Heart left ventricle (tissue), 16 donors: ENCODE measurements at regions not wholly inside any gene's neighbourhood (a gene's known extent, or its start where the extent isn't known, plus 50 kb on each side); places are given as distances from the start of the nearest gene placed in this dataset.

ENCODE experiments used
- ATAC-seq, 4 donors: fragments of 200-7000 bp; cut with Tn5 transposase; one replicate each; pipeline ENCODE4 v1.9.1; 2020 to 2022; ENCODE audit warnings: moderate library complexity in 4 of 4, mild to moderate bottlenecking in 3 of 4, moderate number of reproducible peaks in 1 of 4
- DNase-seq, 5 donors: peaks; one replicate each; pipeline ENCODE4 v3.0.0-alpha.2; 2020
- H3K27ac ChIP-seq, 12 donors: fragments of 200-600 bp; sonication (generic) in 4 of 12; one replicate each; pipeline versions ENCODE4 v1.5.0 to v1.8.0; 2016 to 2022; ENCODE audit warnings: mild to moderate bottlenecking in 2 of 12
- H3K27me3 ChIP-seq, 9 donors: fragments of 200-600 bp; sonication (generic) in 2 of 9; one replicate each; pipeline versions ENCODE4 v1.5.1 to v1.8.0; 2016 to 2022; ENCODE audit warnings: mild to moderate bottlenecking in 3 of 9
- H3K36me3 ChIP-seq, 9 donors: fragments of 200-600 bp; sonication (generic) in 2 of 9; one replicate each; pipeline versions ENCODE4 v1.5.0 to v1.8.0; 2018 to 2022; ENCODE audit warnings: mild to moderate bottlenecking in 2 of 9
- H3K4me1 ChIP-seq, 12 donors: fragments of 200-600 bp; sonication (generic) in 4 of 12; one replicate each; pipeline versions ENCODE4 v1.5.0 to v1.8.0; 2016 to 2022; ENCODE audit warnings: mild to moderate bottlenecking in 3 of 12
- H3K4me3 ChIP-seq, 12 donors: fragments of 200-600 bp; sonication (generic) in 4 of 12; one replicate each; pipeline versions ENCODE4 v1.5.0 to v1.8.0; 2017 to 2022; ENCODE audit warnings: mild to moderate bottlenecking in 9 of 12, moderate library complexity in 4 of 12
- H3K9me3 ChIP-seq, 12 donors: fragments of 200-600 bp; sonication (generic) in 4 of 12; one replicate each; pipeline versions ENCODE4 v1.5.0 to v1.8.0; 2016 to 2022; ENCODE audit warnings: mild to moderate bottlenecking in 1 of 12
- POLR2A ChIP-seq, 2 donors: fragments of 450-650 bp; IDR thresholded peaks; one replicate each; pipeline ENCODE4 v1.6.1; 2017; ENCODE audit warnings: antibody characterized with exemption in 2 of 2, mild to moderate bottlenecking in 2 of 2, moderate library complexity in 2 of 2
- WGBS, 4 donors: extraction: QIAGEN DNeasy Blood & Tissue Kit in 2 of 4; methylation state at CpG; one replicate each; pipeline versions ENCODE4 v1.1.5 to v1.1.7; 2013 to 2018; 5-methylcytosine and 5-hydroxymethylcytosine counted together
- intact Hi-C, 10 donors: fragments of 100-400 bp; cut with DNase I; formaldehyde crosslinking; loops; one replicate each; pipeline versions ENCODE4 v1.11.1 to v1.14.2; 2022
- TF ChIP-seq, protein P1 (sequence below), 12 donors: fragments of 200-600 bp; sonication (generic) in 4 of 12; IDR thresholded peaks; one replicate each; pipeline versions ENCODE4 v1.5.0 to v1.8.0; 2018 to 2022; ENCODE audit warnings: antibody characterized with exemption in 12 of 12, mild to moderate bottlenecking in 5 of 12
- donor health status: ischemic (EF 13 %, LVEDD 7.1; RV severe dilation, severe dysfunction).
- donor health status: healthy with polysubstance abuse.
- donor health status: DM: no; HTN: yes; CAD: no.
- donor health status: DM: no; HTN: no; CAD: no.
- donor health status: ischemic (EF 25% LVEDD 6.9; RV normal size, moderate dysfunction).
- donor health status: ischemic (EF 25% LVEDD 5.7; RV mildly dilated, moderate dysfunction).
- donor health status: healthy.
- donor health status: DM: yes; HTN: yes; CAD: no.
- donor health status: ischemic (EF 35%, LVEDD 5.7; RV mildly dilated, moderate dysfunction).
- donor health status: nonischemic (EF 11% LVEDD 7.7; RV severe dilation, severe dysfunction).
- donor health status: DM: yes; HTN: yes; CAD: no.
- donor health status: PGD.
- donor health status: ischemic (EF 29% LVEDD 5.4; RV normal size, mild dysfunction).
- donor health status: nonischemic (EF 23%, LVEDD 6.1; RV moderate dilation, normal function).

DNA sequence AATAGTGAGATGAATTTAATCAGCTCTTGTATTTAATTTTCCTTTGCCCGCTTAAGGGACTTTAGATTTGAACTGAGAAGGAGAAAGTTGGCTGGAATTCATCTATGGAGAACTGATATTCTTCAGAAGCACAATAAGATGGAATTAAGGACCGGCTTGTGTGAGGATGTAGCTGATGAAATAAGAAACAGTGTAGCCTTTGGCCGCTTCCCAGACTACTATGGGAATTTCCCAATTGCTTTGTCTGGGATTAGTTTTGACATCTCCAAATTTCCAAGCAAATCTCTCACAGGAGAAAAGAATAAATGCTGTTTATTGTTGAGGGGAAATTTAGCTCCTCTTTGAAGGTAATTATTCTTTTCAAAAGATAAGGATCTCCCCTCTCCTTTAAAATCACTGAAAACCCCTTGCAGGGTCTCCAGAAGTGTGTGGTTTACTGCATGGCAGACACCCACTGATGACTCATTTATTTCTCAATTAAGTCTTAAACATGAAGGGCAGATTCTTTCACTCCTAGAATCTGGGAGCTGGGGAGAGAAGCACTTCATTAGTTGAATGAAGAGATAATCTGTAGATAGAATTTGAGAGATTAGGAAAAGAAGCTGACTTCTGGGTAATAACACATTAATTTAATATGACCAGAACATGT lies 606.5 kb upstream of the ADAMTS16 start:
- 65 to 78% (median 70%) methylated on average over 3 of the region's 3 CpGs for WGBS, 4 donors
- ATAC-seq = no peak
- no peaks in the 10 kb centered on the region for H3K4me1 ChIP-seq
- H3K9me3 ChIP-seq = no peaks in the 10 kb centered on the region
- TF ChIP-seq, protein P1, sequence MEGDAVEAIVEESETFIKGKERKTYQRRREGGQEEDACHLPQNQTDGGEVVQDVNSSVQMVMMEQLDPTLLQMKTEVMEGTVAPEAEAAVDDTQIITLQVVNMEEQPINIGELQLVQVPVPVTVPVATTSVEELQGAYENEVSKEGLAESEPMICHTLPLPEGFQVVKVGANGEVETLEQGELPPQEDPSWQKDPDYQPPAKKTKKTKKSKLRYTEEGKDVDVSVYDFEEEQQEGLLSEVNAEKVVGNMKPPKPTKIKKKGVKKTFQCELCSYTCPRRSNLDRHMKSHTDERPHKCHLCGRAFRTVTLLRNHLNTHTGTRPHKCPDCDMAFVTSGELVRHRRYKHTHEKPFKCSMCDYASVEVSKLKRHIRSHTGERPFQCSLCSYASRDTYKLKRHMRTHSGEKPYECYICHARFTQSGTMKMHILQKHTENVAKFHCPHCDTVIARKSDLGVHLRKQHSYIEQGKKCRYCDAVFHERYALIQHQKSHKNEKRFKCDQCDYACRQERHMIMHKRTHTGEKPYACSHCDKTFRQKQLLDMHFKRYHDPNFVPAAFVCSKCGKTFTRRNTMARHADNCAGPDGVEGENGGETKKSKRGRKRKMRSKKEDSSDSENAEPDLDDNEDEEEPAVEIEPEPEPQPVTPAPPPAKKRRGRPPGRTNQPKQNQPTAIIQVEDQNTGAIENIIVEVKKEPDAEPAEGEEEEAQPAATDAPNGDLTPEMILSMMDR (IDR thresholded peaks at IDR 0.05) = no peak
- no peak for TF ChIP-seq POLR2A (IDR thresholded peaks at IDR 0.05)
- H3K27me3 ChIP-seq = peaks cover 0 to 10% (median 0%) of the 10 kb centered on the region in 9 donors
- H3K36me3 ChIP-seq = no peaks in the 10 kb centered on the region
- H3K27ac ChIP-seq = no peak overlapping the region
- intact Hi-C loops = no loop called here
- DNase-seq = no peak
- no peak overlapping the region for H3K4me3 ChIP-seq

DNA sequence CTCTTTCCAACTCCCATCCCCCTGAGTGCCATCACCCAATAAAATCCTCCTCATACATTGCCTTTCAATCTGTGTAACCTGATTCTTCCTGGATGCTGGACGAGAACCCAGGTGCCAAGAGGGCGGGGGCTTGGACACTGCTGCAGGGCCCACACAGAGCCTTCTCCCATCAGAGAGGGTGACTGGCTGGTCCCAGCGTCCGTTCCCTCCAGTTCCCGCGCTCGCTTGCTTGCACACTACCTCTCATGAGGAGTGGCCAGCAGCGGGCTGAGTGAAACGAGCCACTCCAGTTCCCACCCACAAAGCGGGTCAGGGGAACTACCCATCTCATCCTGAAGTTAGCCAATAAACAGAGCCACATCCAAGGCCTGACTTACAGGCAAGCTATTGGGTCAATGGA lies 602.6 kb upstream of the ADAMTS16 start:
- H3K4me1 ChIP-seq = no peaks in the 10 kb centered on the region
- DNase-seq = no peak
- no peaks in the 10 kb centered on the region for H3K36me3 ChIP-seq
- H3K27me3 ChIP-seq = no peaks in the 10 kb centered on the region
- 84 to 100% (median 90%) methylated on average over 7 to 10 of the region's 10 CpGs for WGBS, 4 donors
- H3K9me3 ChIP-seq = no peaks in the 10 kb centered on the region
- intact Hi-C loops = no loop called here
- no peak for ATAC-seq
- H3K4me3 ChIP-seq = no peak overlapping the region
- no peak overlapping the region for H3K27ac ChIP-seq
- TF ChIP-seq, protein P1 (IDR thresholded peaks at IDR 0.05) = no peak
- no peak for TF ChIP-seq POLR2A (IDR thresholded peaks at IDR 0.05)

DNA sequence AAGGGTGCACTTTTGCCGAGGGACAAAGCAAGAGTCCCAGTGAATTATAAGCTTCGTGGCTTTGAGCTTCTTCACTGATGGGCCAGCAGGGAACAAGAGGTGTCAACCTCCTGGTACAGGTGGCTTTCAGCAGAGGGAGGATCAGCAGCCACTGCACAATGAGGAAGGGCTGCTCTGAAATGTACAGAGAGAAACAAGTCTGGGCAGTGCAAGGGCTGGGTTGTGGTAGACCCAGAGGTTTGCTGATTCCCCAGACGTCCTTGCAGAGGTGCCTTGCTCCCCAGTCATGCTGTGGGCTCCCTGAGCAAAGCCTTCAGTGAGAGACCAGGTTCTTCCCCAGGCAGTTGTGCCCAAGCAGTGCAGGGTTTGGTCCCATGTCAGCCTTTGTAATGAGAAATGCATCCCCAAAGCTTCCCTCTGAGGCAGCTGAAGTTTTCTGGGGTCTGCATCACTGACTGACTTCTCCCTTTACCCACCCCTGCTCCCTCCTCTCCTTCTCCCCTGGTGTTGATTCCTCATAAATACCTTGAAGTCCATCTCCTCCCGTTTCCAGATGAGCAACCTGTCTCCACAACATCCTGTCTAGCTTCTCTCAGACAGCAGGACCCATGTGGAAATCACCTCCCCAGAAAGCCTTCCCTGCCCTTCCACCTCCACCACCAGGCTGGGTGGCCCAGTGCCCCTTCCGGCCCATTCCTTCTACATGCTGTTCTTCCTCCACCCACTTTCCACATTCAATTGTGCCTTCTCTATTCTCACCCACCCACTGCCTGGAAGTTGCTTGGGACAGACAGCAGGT lies 599.6 kb upstream of the ADAMTS16 start:
- intact Hi-C loops = no loop called here
- no peak for ATAC-seq
- H3K4me3 ChIP-seq = no peak overlapping the region
- no peaks in the 10 kb centered on the region for H3K9me3 ChIP-seq
- H3K27me3 ChIP-seq = no peaks in the 10 kb centered on the region
- 62 to 77% (median 73%) methylated on average over 4 to 5 of the region's 5 CpGs for WGBS, 4 donors
- no peaks in the 10 kb centered on the region for H3K4me1 ChIP-seq
- no peak for DNase-seq
- TF ChIP-seq, protein P1 (IDR thresholded peaks at IDR 0.05) = no peak
- no peak for TF ChIP-seq POLR2A (IDR thresholded peaks at IDR 0.05)
- no peak overlapping the region for H3K27ac ChIP-seq
- H3K36me3 ChIP-seq = no peaks in the 10 kb centered on the region

DNA sequence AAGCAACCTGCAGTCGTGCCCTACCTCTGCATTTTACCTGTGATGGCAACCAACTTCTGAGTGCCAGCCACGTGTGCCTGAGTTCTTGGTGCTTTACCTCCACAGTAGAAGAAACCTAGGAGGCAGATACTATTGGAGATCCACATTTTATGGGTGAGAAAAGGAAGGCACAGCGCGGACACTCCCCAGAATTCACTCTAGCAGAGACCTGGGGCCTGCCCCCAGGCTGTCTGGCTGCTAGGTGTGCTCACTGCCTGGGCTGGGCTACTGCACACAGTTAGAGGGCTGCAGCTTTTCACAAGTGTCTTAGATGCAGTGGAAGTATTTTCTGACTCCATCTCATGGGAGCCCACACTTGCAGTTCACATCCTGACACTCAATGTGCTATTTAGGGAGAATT lies 598.8 kb upstream of the ADAMTS16 start:
- intact Hi-C loops = no loop called here
- no peaks in the 10 kb centered on the region for H3K27me3 ChIP-seq
- 79 to 86% (median 84%) methylated on average over 4 of the region's 4 CpGs for WGBS, 4 donors

More for the DNA sequence above, 598.8 kb upstream of the ADAMTS16 start:
- DNase-seq (no peak), ATAC-seq (no peak)
- no peaks in the 10 kb centered on the region for H3K4me1 ChIP-seq
- H3K36me3 ChIP-seq = no peaks in the 10 kb centered on the region
- no peak overlapping the region for H3K4me3 ChIP-seq
- no peaks in the 10 kb centered on the region for H3K9me3 ChIP-seq
- TF ChIP-seq POLR2A (IDR thresholded peaks at IDR 0.05) = no peak
- TF ChIP-seq, protein P1 (IDR thresholded peaks at IDR 0.05) = no peak
- no peak overlapping the region for H3K27ac ChIP-seq
